Tibial artery (tissue), 4 donors: ENCODE measurements at regions not wholly inside any gene's neighbourhood (a gene's known extent, or its start where the extent isn't known, plus 50 kb on each side); places are given as distances from the start of the nearest gene placed in this dataset.
A peak's percentile ranks its signal among the peaks of the same experiment; 100 is the strongest.

Source experiments
- DNase-seq, 2 donors: peaks; one replicate each; pipeline ENCODE4 v3.0.0-alpha.2; 2019
- H3K27ac ChIP-seq, 2 donors: fragments of 200-600 bp; sonication (generic) in 1 of 2; 1 replicate in 1 of 2; 2 replicates in 1 of 2; pipeline ENCODE4 v1.5.1; 2018 to 2019; ENCODE audit warnings: mild to moderate bottlenecking in 1 of 2
- H3K27me3 ChIP-seq, 2 donors: fragments of 200-600 bp; sonication (generic) in 1 of 2; one replicate each; pipeline versions ENCODE4 v1.5.1 to v1.6.0; 2016 to 2019
- H3K36me3 ChIP-seq, 3 donors: fragments of 200-600 bp; sonication (generic) in 2 of 3; one replicate each; pipeline ENCODE4 v1.5.1; 2016 to 2019; ENCODE audit warnings: mild to moderate bottlenecking in 2 of 3
- H3K4me1 ChIP-seq, 4 donors: fragments of 200-600 bp; sonication (generic) in 2 of 4; 1 replicate in 3 of 4; 2 replicates in 1 of 4; pipeline ENCODE4 v1.5.1; 2016 to 2019
- H3K4me3 ChIP-seq, 2 donors: fragments of 200-600 bp; sonication (generic) in 1 of 2; 1 replicate in 1 of 2; 2 replicates in 1 of 2; pipeline ENCODE4 v1.5.1; 2018 to 2019; ENCODE audit warnings: mild to moderate bottlenecking in 2 of 2
- H3K9me3 ChIP-seq, 3 donors: fragments of 200-600 bp; sonication (generic) in 1 of 3; one replicate each; pipeline ENCODE4 v1.5.1; 2016 to 2019
- CTCF ChIP-seq, 2 experiments: fragments of 200-600 bp in 1 of 2; fragments of 450-650 bp in 1 of 2; IDR thresholded peaks; one replicate each; pipeline ENCODE4 v1.5.1; 2017 to 2019; ENCODE audit warnings: antibody characterized with exemption in 2 of 2, mild to moderate bottlenecking in 1 of 2, moderate library complexity in 1 of 2
- intact Hi-C: fragments of 100-400 bp; cut with DNase I; formaldehyde crosslinking; loops from one replicate; pipeline ENCODE4 v1.15.0; 2023; ENCODE audit warnings: low total_unique reads

DNA sequence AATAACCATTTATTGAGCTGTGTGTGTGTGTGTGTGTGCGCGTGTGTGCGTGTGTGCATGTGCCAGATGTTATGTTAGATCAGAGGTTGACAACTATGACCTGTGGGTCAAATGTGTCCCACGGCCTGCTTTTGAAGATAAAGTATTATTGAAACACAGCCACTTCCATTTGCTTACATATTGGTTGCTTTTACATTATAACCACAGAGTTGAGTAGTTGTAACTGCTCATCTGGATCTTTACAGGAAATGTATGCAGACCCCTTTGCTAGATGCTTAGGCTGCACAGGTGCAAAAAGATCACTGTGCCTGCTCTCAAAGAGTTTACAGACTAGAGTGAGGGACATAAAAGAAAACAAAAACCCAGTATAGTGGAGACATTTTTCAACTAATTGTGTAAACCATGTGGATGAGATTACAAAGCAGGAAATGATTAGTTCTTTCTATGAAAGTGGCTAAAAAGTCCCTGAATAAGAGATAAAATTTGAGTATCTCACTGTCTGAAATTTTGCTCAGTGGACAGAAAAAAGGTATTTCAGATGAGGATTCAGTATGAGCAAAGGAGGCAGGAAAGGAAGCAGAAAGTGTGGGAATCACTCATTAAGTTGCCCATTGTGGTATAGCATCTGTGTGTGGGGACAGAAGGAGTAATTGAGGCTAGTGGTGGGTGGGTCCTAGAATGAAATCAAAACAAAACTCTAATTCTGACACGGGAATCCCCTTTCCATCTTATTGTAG, 188.4 kb downstream of the PAH start:
- H3K4me1 ChIP-seq, result no peaks in the 10 kb centered on the region
- H3K36me3 ChIP-seq, result no peaks in the 10 kb centered on the region
- no peak overlapping the region for H3K27ac ChIP-seq
- no peak for DNase-seq
- no peaks in the 10 kb centered on the region for H3K9me3 ChIP-seq
- H3K27me3 ChIP-seq, result no peaks in the 10 kb centered on the region
- no peak for TF ChIP-seq CTCF (IDR thresholded peaks at IDR 0.05)
- no peak overlapping the region for H3K4me3 ChIP-seq
- intact Hi-C loops, result no loop called here

DNA sequence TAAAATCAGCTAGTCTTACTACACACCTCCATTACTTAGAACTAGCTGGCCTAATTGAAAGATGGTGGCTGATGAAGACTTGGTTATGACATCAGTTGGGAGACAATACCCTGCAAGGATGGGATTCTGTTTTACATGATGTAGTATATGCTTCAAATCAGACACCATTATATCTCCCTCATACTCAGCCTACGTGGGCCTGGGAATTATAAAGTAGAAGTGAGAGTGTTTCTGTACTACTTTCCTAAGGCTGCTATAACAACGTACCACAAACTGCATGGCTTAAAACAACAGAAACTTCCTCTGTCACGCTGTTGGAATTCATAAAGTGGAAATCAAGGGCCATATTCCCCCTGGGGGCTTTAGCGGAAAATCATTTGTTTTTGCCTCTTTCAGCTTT, 190.4 kb downstream of the PAH start:
- intact Hi-C loops, result no loop called here
- Histone ChIP-seq H3K4me3 (no peak overlapping the region), H3K4me1 (no peaks in the 10 kb centered on the region), H3K27ac (no peak overlapping the region), H3K9me3 (no peaks in the 10 kb centered on the region), H3K27me3 (no peaks in the 10 kb centered on the region), H3K36me3 (no peaks in the 10 kb centered on the region)
- no peak for TF ChIP-seq CTCF (IDR thresholded peaks at IDR 0.05)
- DNase-seq, result no peak

- intact Hi-C loops, result no loop called here
- TF ChIP-seq CTCF (IDR thresholded peaks at IDR 0.05), result no peak
These were observed 194.9 kb downstream of the PAH start for GRCh38 chr12:102722147-102722546.

DNA sequence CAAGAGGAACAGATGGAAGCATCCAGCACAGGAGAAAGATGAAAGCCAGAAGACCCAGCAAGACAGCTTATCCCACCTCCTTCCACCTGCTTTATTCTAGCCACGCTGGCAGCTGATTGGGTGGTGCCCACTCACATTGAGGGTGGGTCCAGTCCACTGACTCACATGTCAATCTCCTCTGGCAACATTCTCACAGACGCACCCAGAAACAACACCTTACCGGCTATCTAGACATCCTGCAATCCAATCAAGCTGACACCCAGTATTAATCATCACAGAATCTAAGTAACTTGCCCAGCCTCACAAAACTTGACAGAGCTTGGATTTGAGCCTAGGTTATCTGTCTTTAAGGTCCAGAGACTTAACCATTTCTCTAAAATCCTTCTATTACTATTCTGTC, 208.9 kb downstream of the PAH start:
- H3K36me3 ChIP-seq, result no peaks in the 10 kb centered on the region
- no peak for DNase-seq
- TF ChIP-seq CTCF (IDR thresholded peaks at IDR 0.05), result no peak
- H3K27me3 ChIP-seq, result no peaks in the 10 kb centered on the region
- intact Hi-C loops, result no loop called here
- H3K4me3 ChIP-seq, result no peak overlapping the region
- H3K27ac ChIP-seq, result no peak overlapping the region
- no peaks in the 10 kb centered on the region for H3K4me1 ChIP-seq
- H3K9me3 ChIP-seq, result no peaks in the 10 kb centered on the region

More at GRCh38 chr12:102722147-102722546, 194.9 kb downstream of the PAH start:
- H3K27me3 ChIP-seq, result no peaks in the 10 kb centered on the region
- H3K4me1 ChIP-seq, result no peaks in the 10 kb centered on the region
- DNase-seq, result no peak
- no peaks in the 10 kb centered on the region for H3K36me3 ChIP-seq
- no peak overlapping the region for H3K27ac ChIP-seq
- no peak overlapping the region for H3K4me3 ChIP-seq
- no peaks in the 10 kb centered on the region for H3K9me3 ChIP-seq

GRCh38 chr12:102702447-102703114, 214.5 kb downstream of the PAH start:
- Histone ChIP-seq H3K27me3 (no peaks in the 10 kb centered on the region), H3K27ac (no peak overlapping the region), H3K36me3 (no peaks in the 10 kb centered on the region), H3K9me3 (no peaks in the 10 kb centered on the region), H3K4me3 (no peak overlapping the region), H3K4me1 (no peaks in the 10 kb centered on the region)
- TF ChIP-seq CTCF (IDR thresholded peaks at IDR 0.05), result peak; percentile 46 to 50
- intact Hi-C loops, result no loop called here
- peak in 1 of 2 donors; percentile 62 for DNase-seq
